GM06990 (cell line): ENCODE measurements at regions not wholly inside any gene's neighbourhood (a gene's known extent, or its start where the extent isn't known, plus 50 kb on each side); places are given as distances from the start of the nearest gene placed in this dataset.
"Not testable (repeated sequence)": the region's sequence is repeated elsewhere in the genome, so short reads cannot be mapped to it uniquely, and the experiment has no call there.

Source experiments
- DNase-seq: peaks from one replicate; pipeline ENCODE4 v3.0.0-alpha.2; 2011; ENCODE audit not compliant: insufficient read length; ENCODE audit errors: extremely low read depth
- H3K27me3 ChIP-seq: replicated peaks from 2 replicates; pipeline ENCODE4 v1.6.0; 2011; ENCODE audit warnings: low read length; ENCODE audit not compliant: control insufficient read depth, insufficient read depth
- H3K36me3 ChIP-seq: 2 replicates; pipeline ENCODE4 v1.5.1; 2011; ENCODE audit warnings: low read length; ENCODE audit not compliant: control insufficient read depth, insufficient read depth
- H3K4me3 ChIP-seq: replicated peaks from 2 replicates; pipeline ENCODE4 v1.5.1; 2011; ENCODE audit warnings: low read depth, mild to moderate bottlenecking, control low read depth, low read length
- TF ChIP-seq, protein P1 (sequence below): IDR thresholded peaks from 2 replicates; pipeline ENCODE4 v1.5.1; 2011; ENCODE audit warnings: low read length, control low read depth, mild to moderate bottlenecking, inconsistent platforms; ENCODE audit not compliant: insufficient read depth, poor library complexity, severe bottlenecking

DNA sequence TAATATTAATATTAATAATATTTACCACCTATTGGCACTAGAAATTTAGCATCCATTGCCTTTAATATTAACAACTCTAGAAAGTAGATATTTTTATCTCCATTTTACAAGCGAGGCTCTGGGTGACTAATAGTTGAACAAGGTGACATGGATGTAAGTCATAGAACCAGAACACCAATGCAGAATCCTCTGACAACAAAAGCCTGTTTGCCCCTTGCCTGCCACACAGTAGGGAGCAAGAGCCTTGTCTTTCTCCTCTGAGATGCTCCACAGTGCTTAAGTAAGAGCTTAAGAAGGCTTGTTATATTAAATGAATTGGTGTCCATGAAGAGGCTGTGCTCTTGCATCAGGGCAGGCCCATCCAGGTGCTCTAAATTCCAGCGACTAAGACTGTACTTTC, 51.2 kb upstream of the LBX1 start:
- peaks cover 5% of the 10 kb centered on the region for H3K27me3 ChIP-seq
- DNase-seq = no peak
- H3K4me3 ChIP-seq = no peak overlapping the region
- TF ChIP-seq, protein P1, sequence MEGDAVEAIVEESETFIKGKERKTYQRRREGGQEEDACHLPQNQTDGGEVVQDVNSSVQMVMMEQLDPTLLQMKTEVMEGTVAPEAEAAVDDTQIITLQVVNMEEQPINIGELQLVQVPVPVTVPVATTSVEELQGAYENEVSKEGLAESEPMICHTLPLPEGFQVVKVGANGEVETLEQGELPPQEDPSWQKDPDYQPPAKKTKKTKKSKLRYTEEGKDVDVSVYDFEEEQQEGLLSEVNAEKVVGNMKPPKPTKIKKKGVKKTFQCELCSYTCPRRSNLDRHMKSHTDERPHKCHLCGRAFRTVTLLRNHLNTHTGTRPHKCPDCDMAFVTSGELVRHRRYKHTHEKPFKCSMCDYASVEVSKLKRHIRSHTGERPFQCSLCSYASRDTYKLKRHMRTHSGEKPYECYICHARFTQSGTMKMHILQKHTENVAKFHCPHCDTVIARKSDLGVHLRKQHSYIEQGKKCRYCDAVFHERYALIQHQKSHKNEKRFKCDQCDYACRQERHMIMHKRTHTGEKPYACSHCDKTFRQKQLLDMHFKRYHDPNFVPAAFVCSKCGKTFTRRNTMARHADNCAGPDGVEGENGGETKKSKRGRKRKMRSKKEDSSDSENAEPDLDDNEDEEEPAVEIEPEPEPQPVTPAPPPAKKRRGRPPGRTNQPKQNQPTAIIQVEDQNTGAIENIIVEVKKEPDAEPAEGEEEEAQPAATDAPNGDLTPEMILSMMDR = no peak
- H3K36me3 ChIP-seq = no peaks in the 10 kb centered on the region

DNA sequence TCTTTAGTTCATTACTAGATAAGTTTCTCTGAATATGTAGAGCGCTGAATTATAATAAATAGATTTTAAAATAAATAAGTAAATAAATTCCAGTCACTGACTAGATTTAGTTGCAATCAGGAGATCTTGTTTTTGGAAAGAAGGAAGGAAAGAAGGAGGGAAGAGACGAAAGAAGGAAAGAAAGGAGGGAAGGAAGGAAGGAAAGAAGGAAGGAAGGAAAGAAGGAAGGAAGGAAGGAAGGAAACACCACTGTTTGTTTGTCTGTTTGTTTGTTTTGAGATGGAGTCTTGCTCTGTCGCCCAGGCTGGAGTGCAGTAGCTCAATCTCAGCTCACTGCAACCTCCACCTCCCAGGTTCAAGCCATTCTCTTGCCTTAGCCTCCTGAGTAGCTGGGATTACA, 51.7 kb upstream of the LBX1 start:
- H3K27me3 ChIP-seq, H3K36me3 ChIP-seq, DNase-seq, H3K4me3 ChIP-seq: not testable (repeated sequence)

- no peaks in the 10 kb centered on the region for H3K36me3 ChIP-seq
- H3K4me3 ChIP-seq = no peak overlapping the region
- DNase-seq = no peak
- peaks cover 5% of the 10 kb centered on the region for H3K27me3 ChIP-seq
- TF ChIP-seq, protein P1 = no peak
Measured at GRCh38 chr10:101282947-101283346, 53.7 kb upstream of the LBX1 start.

DNA sequence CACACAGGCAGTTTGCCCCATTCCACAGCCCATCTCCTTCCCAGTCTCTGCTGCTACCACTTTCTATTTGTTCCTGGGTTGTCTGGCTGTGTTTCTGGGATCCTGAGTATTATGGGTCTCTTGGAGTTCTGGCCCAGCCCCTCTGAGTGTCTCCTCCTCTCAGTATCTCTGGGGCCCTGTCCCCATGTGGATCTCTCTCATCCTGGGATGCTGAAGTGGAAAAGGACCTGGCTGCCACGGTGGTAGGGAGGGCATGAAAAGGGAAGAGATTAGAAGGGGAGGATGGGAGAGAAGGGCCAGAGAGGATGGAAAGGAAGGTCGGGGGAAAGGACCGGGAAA, 54.5 kb upstream of the LBX1 start:
- Histone ChIP-seq H3K4me3 (no peak overlapping the region), H3K27me3 (peaks cover 5% of the 10 kb centered on the region), H3K36me3 (no peaks in the 10 kb centered on the region)
- no peak for DNase-seq
- TF ChIP-seq, protein P1 = no peak

DNA sequence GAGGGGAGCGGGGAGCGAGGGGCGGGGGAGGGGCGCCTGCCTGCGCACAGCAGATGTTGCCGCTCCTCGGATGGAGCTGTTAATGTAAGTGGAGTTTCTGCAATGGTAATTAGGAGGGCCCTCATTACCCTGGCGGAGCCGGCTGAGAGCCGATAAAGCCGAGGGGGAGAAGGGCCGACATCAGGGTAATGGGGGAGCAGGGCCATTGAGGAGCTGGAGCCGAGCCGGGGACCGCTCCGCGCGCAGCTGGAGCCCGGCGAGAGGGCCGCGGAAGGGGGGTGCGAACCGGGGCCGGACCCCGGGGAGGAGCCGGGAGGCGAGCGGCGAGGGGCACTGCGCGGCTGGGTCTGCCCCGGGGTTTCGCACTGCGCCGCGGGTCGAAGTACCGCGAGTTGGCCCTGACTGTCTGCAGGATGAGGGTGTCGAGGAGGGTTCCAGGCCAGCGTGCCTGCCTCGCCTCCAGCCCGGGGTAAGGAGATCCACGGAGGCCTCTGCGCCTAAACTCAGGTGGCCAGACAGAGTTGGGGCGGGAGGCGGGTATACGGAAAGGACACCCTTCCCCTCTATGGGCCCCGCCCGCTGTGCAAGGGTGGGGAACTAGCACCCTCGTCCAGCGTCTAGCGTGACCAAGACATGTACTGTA, 55.0 kb upstream of the LBX1 start:
- H3K4me3 ChIP-seq = no peak overlapping the region
- H3K36me3 ChIP-seq = no peaks in the 10 kb centered on the region
- TF ChIP-seq, protein P1 = no peak
- H3K27me3 ChIP-seq = peaks cover 6% of the 10 kb centered on the region
- no peak for DNase-seq

DNA sequence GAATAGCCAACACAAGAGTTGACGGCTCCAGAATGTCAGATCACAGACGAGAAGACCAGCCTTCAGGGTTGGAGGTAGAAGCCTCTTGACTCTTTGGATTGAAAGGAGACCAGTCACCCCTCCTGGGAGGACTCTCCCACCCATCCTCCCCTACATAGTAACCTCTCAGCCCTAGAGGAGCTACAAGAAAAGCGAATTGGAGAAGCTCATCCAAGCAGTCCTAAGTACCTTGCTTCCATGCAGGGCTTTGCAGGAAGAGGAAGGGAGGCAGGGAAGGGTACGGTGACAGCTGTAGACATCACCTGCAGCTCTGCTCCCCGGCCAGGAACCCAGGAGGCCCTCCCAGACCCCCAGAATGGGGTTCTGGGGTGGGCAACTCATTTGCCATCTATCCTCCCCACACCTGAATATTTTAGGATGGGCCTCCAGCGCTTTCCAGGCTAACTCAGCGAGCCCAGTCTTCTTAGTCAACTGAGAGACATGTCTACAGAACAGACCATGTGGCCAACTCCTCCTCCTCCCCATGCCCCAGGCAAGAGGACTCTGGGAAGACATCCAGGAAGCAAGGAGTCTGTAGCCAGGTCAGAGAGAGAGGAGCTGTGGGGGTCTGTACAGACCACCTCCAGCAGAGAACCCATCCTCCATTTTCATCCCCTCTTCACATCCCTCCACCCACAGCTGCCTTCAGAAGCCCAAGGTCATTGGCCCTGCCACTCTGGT, 55.6 kb upstream of the LBX1 start:
- H3K4me3 ChIP-seq = no peak overlapping the region
- peaks cover 7% of the 10 kb centered on the region for H3K27me3 ChIP-seq
- no peak for DNase-seq
- H3K36me3 ChIP-seq = no peaks in the 10 kb centered on the region
- TF ChIP-seq, protein P1 = no peak
